ENCODE measurements at regions not wholly inside any gene's neighbourhood (a gene's known extent, or its start where the extent isn't known, plus 50 kb on each side); places are given as distances from the start of the nearest gene placed in this dataset.

GRCh38 chrX:84748965-84749656 lies 246.9 kb upstream of the HDX start:
- Histone ChIP-seq H3K79me1 (ENCODE audit: low read depth, low read length) (no peaks in the 10 kb centered on the region), H2BK5ac (ENCODE audit: low read depth, low read length) (no peak overlapping the region), H3K4ac (replicated peaks; ENCODE audit: insufficient read length, low read depth, low read length) (no peak overlapping the region), H3K4me3 (ENCODE audit: extremely low read depth in 1 of 4, insufficient read depth in 2 of 4, low read depth in 3 of 4, low read length in 4 of 4) (no peak overlapping the region), H2BK15ac (ENCODE audit: low read length) (no peak overlapping the region), H3K9me3 (ENCODE audit: insufficient read depth in 2 of 2, low read depth in 1 of 2, low read length in 1 of 2) (no peaks in the 10 kb centered on the region), H4K8ac (ENCODE audit: extremely low read depth, insufficient read depth, low read length) (no peak overlapping the region), H3K14ac (ENCODE audit: insufficient read length) (no peak overlapping the region), H4K5ac (ENCODE audit: insufficient read length, low read depth, low read length) (no peak overlapping the region), H3K27me3 (replicated peaks in 1 of 4; ENCODE audit: control insufficient read depth in 3 of 4, extremely low read depth in 1 of 4, insufficient read depth in 3 of 4, low read length in 3 of 4) (no peaks in the 10 kb centered on the region), H3K9ac (replicated peaks in 1 of 4; ENCODE audit: extremely low read depth in 1 of 4, low read depth in 3 of 4, low read length in 3 of 4) (no peak overlapping the region), H3K4me2 (ENCODE audit: insufficient read depth in 1 of 2, low read depth in 2 of 2, low read length in 2 of 2) (no peak overlapping the region), H3K23me2 (ENCODE audit: low read depth, low read length) (no peaks in the 10 kb centered on the region), H2BK20ac (ENCODE audit: low read length) (no peak overlapping the region), H2AFZ (ENCODE audit: low read length) (no peak overlapping the region), H3K4me1 (replicated peaks in 1 of 4; ENCODE audit: control insufficient read depth in 3 of 4, insufficient read depth in 4 of 4, low read length in 3 of 4) (no peaks in the 10 kb centered on the region), H3K23ac (ENCODE audit: insufficient read length) (no peak overlapping the region), H3K56ac (replicated peaks; ENCODE audit: insufficient read length, low read depth, low read length) (no peak overlapping the region), H4K91ac (replicated peaks; ENCODE audit: insufficient read length, low read length) (no peak overlapping the region), H3K36me3 (ENCODE audit: control insufficient read depth in 2 of 4, insufficient read depth in 4 of 4, low read length in 3 of 4) (no peaks in the 10 kb centered on the region), H3K18ac (ENCODE audit: extremely low read depth, low read length) (no peak overlapping the region), H3K27ac (ENCODE audit: low read depth, low read length) (no peak overlapping the region), H4K20me1 (replicated peaks in 1 of 2; ENCODE audit: control insufficient read depth in 1 of 2, insufficient read depth in 2 of 2, low read length in 2 of 2) (no peaks in the 10 kb centered on the region), H3K79me2 (ENCODE audit: control insufficient read depth in 1 of 2, insufficient read depth in 2 of 2, low read length in 2 of 2) (no peaks in the 10 kb centered on the region), H2BK12ac (ENCODE audit: low read depth, low read length) (no peak overlapping the region), H2BK120ac (replicated peaks; ENCODE audit: low read depth, low read length) (no peak overlapping the region), H2AK5ac (ENCODE audit: low read depth, low read length) (no peak overlapping the region)
- 89% methylated on average over 5 of the region's 6 CpGs; no CpG with 5 or more reads in 1 of the 2 experiments for WGBS, 2 experiments (ENCODE audit: extremely low coverage in 1 of 2, insufficient coverage in 1 of 2, insufficient read length in 1 of 2, insufficient replicate concordance in 2 of 2, low coverage in 1 of 2, low lambda C conversion rate in 2 of 2, missing lambda C conversion rate in 1 of 2)
- FAIRE-seq (no peak), DNase-seq (ENCODE audit: low read depth in 1 of 2, low spot score in 2 of 2) (no peak)
- TF ChIP-seq RAD21 (IDR thresholded peaks at IDR 0.05 in 1 of 2, conservative IDR thresholded peaks at IDR 0.05 in 1 of 2; ENCODE audit: low read depth in 2 of 2, low read length in 2 of 2) = no peak
- TF ChIP-seq SP4 (IDR thresholded peaks at IDR 0.05; ENCODE audit: low read length) = no peak
- no peak for TF ChIP-seq TEAD4 (IDR thresholded peaks at IDR 0.05; ENCODE audit: low read depth, low read length)
- TF ChIP-seq GTF2F1 (IDR thresholded peaks at IDR 0.05; ENCODE audit: borderline replicate concordance, low read depth, low read length) = no peak
- no peak for TF ChIP-seq POLR2A (IDR thresholded peaks at IDR 0.05; ENCODE audit: control extremely low read depth in 1 of 2, low read depth in 2 of 2, low read length in 2 of 2)
- no peak for TF ChIP-seq KDM1A (IDR thresholded peaks at IDR 0.05; ENCODE audit: borderline replicate concordance, low read length)
- TF ChIP-seq ATF2 (IDR thresholded peaks at IDR 0.05; ENCODE audit: low read length) = no peak
- TF ChIP-seq CBX8 (IDR thresholded peaks at IDR 0.05; ENCODE audit: borderline replicate concordance, low read depth, low read length) = no peak
- POLR2A ChIA-PET (ENCODE audit: partially characterized antibody) = no interaction called here
- CTCF ChIA-PET (ENCODE audit: partially characterized antibody) = interaction anchor here (0.7 kb wide), 1 partner anchor 702 kb away, joined by 3 read pairs; no protein-coding TSS in a partner anchor

Measured in H1 (cell line).